SU-DHL-6 (cell line): ENCODE measurements at regions not wholly inside any gene's neighbourhood (a gene's known extent, or its start where the extent isn't known, plus 50 kb on each side); places are given as distances from the start of the nearest gene placed in this dataset.

Experiments used
- CTCF ChIP-seq: fragments of 200-600 bp; sonication (generic); IDR thresholded peaks from one replicate; pipeline ENCODE4 v1.5.1; 2017; ENCODE audit warnings: antibody characterized with exemption, mild to moderate bottlenecking, low read length, moderate library complexity; ENCODE audit not compliant: insufficient read depth, poor library complexity, severe bottlenecking
- EZH2phosphoT487 ChIP-seq: fragments of 200-600 bp; sonication (generic), shearing (Covaris generic); conservative IDR thresholded peaks from 2 replicates; pipeline ENCODE4 v1.6.1; 2018; ENCODE audit warnings: mild to moderate bottlenecking, antibody characterized with exemption, low read length, moderate library complexity, mixed read lengths

GRCh38 chr6:62441182-62441581, 155.2 kb upstream of the KHDRBS2 start:
- TF ChIP-seq CTCF (no peak), EZH2phosphoT487 (no peak)
